Trophoblast cell (in vitro differentiated cells and primary cell): ENCODE measurements at regions not wholly inside any gene's neighbourhood (a gene's known extent, or its start where the extent isn't known, plus 50 kb on each side); places are given as distances from the start of the nearest gene placed in this dataset.

Experiments
- DNase-seq, 2 donors: peaks; one replicate each; pipeline ENCODE4 v3.0.0-alpha.2; 2016
- H2AFZ ChIP-seq: 2 replicates; pipeline ENCODE4 v1.6.1; 2013; ENCODE audit warnings: low read length, moderate library complexity, mild to moderate bottlenecking; ENCODE audit not compliant: insufficient read depth, poor library complexity
- H2AK5ac ChIP-seq: 2 replicates; pipeline ENCODE4 v1.6.1; 2013; ENCODE audit warnings: mild to moderate bottlenecking, low read length
- H2BK120ac ChIP-seq: 2 replicates; pipeline ENCODE4 v1.6.1; 2013; ENCODE audit warnings: low read length, mild to moderate bottlenecking, moderate library complexity; ENCODE audit not compliant: insufficient read depth, poor library complexity
- H2BK12ac ChIP-seq: 2 replicates; pipeline ENCODE4 v1.6.1; 2013; ENCODE audit warnings: mild to moderate bottlenecking, low read length, moderate library complexity
- H2BK5ac ChIP-seq: 2 replicates; pipeline ENCODE4 v1.6.1; 2013; ENCODE audit warnings: low read length, low read depth, moderate library complexity, mild to moderate bottlenecking; ENCODE audit not compliant: poor library complexity
- H3K14ac ChIP-seq: 2 replicates; pipeline ENCODE4 v1.6.1; 2013; ENCODE audit warnings: mild to moderate bottlenecking, low read length
- H3K18ac ChIP-seq: 2 replicates; pipeline ENCODE4 v1.6.1; 2013; ENCODE audit warnings: mild to moderate bottlenecking, low read length
- H3K23ac ChIP-seq: 2 replicates; pipeline ENCODE4 v1.6.1; 2013; ENCODE audit warnings: low read length
- H3K27ac ChIP-seq: 2 replicates; pipeline ENCODE4 v1.5.1; 2013; ENCODE audit warnings: low read depth, mild to moderate bottlenecking, inconsistent platforms, low read length, moderate library complexity
- H3K27me3 ChIP-seq: 2 replicates; pipeline ENCODE4 v1.6.1; 2013; ENCODE audit warnings: inconsistent platforms, mild to moderate bottlenecking, low read length, moderate library complexity; ENCODE audit not compliant: insufficient read depth
- H3K36me3 ChIP-seq, 2 experiments: 1 replicate in 1 of 2; 2 replicates in 1 of 2; pipeline ENCODE4 v1.6.1; 2013; ENCODE audit warnings: low read length in 2 of 2, mild to moderate bottlenecking in 2 of 2, moderate library complexity in 1 of 2; ENCODE audit not compliant: insufficient read depth in 2 of 2, control insufficient read depth in 1 of 2
- H3K4ac ChIP-seq: 2 replicates; pipeline ENCODE4 v1.6.1; 2013; ENCODE audit warnings: low read depth, mild to moderate bottlenecking, low read length, moderate library complexity
- H3K4me1 ChIP-seq, 2 experiments: 1 replicate in 1 of 2; 2 replicates in 1 of 2; pipeline ENCODE4 v1.6.1; 2013; ENCODE audit warnings: low read length in 2 of 2, mild to moderate bottlenecking in 2 of 2, moderate library complexity in 1 of 2; ENCODE audit not compliant: insufficient read depth in 2 of 2, control insufficient read depth in 1 of 2
- H3K4me2 ChIP-seq: 2 replicates; pipeline ENCODE4 v1.6.1; 2013; ENCODE audit warnings: inconsistent platforms, mild to moderate bottlenecking, low read length, moderate library complexity
- H3K4me3 ChIP-seq: 2 replicates; pipeline ENCODE4 v1.5.1; 2013; ENCODE audit warnings: mild to moderate bottlenecking, low read depth, low read length, inconsistent platforms
- H3K79me1 ChIP-seq: one replicate; pipeline ENCODE4 v1.6.1; 2013; ENCODE audit warnings: low read length
- H3K79me2 ChIP-seq: 2 replicates; pipeline ENCODE4 v1.6.1; 2013; ENCODE audit warnings: low read length, mild to moderate bottlenecking; ENCODE audit not compliant: control insufficient read depth, insufficient read depth, poor library complexity
- H3K9ac ChIP-seq: 2 replicates; pipeline ENCODE4 v1.6.1; 2013; ENCODE audit warnings: mild to moderate bottlenecking, low read length
- H3K9me3 ChIP-seq: 2 replicates; pipeline ENCODE4 v1.6.1; 2013; ENCODE audit warnings: low read depth, mild to moderate bottlenecking, control low read depth, inconsistent platforms, low read length; ENCODE audit not compliant: insufficient read depth
- H4K12ac ChIP-seq: 2 replicates; pipeline ENCODE4 v1.6.1; 2013; ENCODE audit warnings: low read depth, mild to moderate bottlenecking, low read length, moderate library complexity
- H4K8ac ChIP-seq: 2 replicates; pipeline ENCODE4 v1.6.1; 2013; ENCODE audit warnings: low read depth, mild to moderate bottlenecking, low read length, moderate library complexity
- H4K91ac ChIP-seq: one replicate; pipeline ENCODE4 v1.6.1; 2013; ENCODE audit warnings: low read depth, mild to moderate bottlenecking, low read length, moderate library complexity
- WGBS: extraction: QIAGEN DNeasy Blood & Tissue Kit; methylation state at CpG from one replicate; pipeline ENCODE4 v1.1.7; 2013; ENCODE audit warnings: missing lambda C conversion rate; ENCODE audit not compliant: insufficient read length, insufficient coverage; ENCODE audit errors: extremely low coverage; 5-methylcytosine and 5-hydroxymethylcytosine counted together

DNA sequence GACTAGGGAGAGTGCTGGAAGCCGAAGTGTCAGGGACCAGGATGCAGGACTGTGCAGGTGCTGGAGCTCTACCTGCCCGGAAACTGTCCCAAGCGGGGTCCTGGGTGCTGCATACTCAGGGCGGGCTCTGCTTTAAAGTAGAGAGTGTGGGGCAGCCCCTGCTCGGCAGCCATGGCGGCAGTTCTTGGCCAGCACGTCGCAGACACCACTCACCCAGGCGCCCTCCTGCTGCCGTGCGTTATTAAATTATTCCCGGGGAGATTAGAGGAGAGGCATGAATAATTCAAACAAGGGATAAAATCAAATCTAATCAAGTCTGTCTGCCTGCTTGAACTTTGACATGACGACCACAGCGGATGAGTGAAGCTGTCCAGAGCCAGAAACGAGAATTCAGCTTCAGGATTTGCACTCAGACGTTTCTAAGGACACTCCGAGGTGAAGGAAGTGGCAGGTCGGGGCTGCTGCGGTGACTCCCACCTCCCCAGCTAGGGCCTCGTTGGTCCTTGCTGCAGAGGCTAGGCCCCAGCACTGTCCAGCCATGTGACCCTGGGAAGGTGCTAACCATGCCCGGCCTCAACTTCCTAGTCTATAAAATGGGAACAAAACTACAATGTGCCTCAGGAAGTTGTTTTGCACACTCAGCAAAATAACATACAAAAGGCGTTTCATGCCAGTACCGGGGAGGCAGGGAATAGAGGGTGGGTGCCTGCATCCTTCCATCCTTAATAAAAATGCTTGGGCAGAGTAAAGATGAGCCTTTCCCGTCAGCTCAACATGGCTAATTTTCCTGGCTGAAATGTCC is 91.3 kb upstream of the ADAMTS2 start:
- Histone ChIP-seq H3K14ac (no peak overlapping the region), H4K12ac (no peak overlapping the region), H2BK120ac (no peak overlapping the region), H3K4me1 (peaks cover 13 to 24% of the 10 kb centered on the region in 2 experiments), H3K27me3 (no peaks in the 10 kb centered on the region), H3K9me3 (peaks cover 12% of the 10 kb centered on the region), H2AFZ (no peak overlapping the region), H3K79me1 (peaks cover 10% of the 10 kb centered on the region), H3K4me3 (peak overlapping the region; percentile 30), H2BK5ac (no peak overlapping the region), H3K4me2 (no peak overlapping the region), H2BK12ac (no peak overlapping the region), H3K9ac (no peak overlapping the region), H3K23ac (no peak overlapping the region), H3K18ac (no peak overlapping the region), H3K79me2 (no peaks in the 10 kb centered on the region), H3K4ac (no peak overlapping the region), H2AK5ac (no peak overlapping the region), H4K8ac (no peak overlapping the region), H4K91ac (no peak overlapping the region), H3K27ac (no peak overlapping the region), H3K36me3 (no peaks in the 10 kb centered on the region)
- no CpG with 5 or more reads among the region's 24 CpGs for WGBS
- no peak for DNase-seq

DNA sequence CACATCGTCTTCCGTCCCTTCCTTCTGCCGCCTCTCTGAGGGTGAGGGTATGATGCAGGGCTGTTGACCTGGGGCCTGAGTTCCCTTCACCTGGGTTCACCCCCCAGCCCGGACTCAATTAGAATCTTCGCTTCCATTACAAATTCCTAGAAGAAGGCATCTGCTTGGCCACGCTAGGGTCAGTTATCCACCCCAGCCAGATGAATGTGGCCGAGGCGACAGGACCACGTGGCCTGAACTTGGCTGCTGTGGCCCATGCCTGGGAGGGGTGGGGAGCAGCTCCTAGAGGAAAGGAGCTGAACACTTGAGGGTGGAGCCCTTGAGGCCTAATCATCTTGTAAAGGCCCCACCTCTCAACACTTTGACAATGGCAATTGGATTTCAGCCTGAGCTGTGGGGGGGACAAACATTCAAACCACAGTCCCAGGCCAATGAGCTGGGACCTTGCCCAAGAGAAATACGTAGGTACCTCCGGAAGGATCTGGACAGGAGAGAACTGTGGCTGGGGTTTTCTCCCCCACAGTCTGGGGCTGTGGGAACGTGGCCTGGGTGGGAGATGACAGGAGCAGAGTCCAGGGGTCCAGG is 90.6 kb upstream of the ADAMTS2 start:
- H3K36me3 ChIP-seq: no peaks in the 10 kb centered on the region
- no peaks in the 10 kb centered on the region for H3K27me3 ChIP-seq
- H4K91ac ChIP-seq: no peak overlapping the region
- no peak overlapping the region for H3K4me3 ChIP-seq
- no peak overlapping the region for H2AFZ ChIP-seq
- H3K79me1 ChIP-seq: peaks cover 10% of the 10 kb centered on the region
- peaks cover 13 to 24% of the 10 kb centered on the region in 2 experiments for H3K4me1 ChIP-seq
- H3K4me2 ChIP-seq: no peak overlapping the region
- H2BK120ac ChIP-seq: no peak overlapping the region
- no peaks in the 10 kb centered on the region for H3K79me2 ChIP-seq
- no peak overlapping the region for H4K8ac ChIP-seq
- H3K4ac ChIP-seq: no peak overlapping the region
- no peak overlapping the region for H3K27ac ChIP-seq
- no peak for DNase-seq
- H3K23ac ChIP-seq: no peak overlapping the region
- no peak overlapping the region for H3K14ac ChIP-seq
- no CpG with 5 or more reads among the region's 12 CpGs for WGBS
- peaks cover 12% of the 10 kb centered on the region for H3K9me3 ChIP-seq
- H3K9ac ChIP-seq: no peak overlapping the region
- no peak overlapping the region for H2BK5ac ChIP-seq
- no peak overlapping the region for H2BK12ac ChIP-seq
- no peak overlapping the region for H3K18ac ChIP-seq
- H4K12ac ChIP-seq: no peak overlapping the region
- H2AK5ac ChIP-seq: no peak overlapping the region

DNA sequence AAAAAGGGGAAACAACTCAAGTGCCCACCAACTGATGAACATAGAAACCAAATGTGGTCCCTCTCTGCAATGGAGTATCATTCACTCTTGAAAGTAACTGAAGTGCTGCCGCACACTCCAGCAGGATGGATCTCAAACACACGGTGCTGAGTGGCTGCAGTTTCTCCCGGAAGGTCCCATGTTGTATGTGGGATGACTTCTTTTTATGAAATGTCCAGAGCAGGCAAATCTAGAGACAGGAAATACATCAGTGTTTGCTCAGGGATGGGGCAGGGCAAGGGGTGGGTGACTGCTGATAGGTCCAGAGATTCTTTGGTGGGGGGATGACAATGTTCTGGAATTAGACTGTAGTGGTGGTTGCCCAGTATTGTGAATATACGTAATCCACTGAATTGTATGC is 89.9 kb upstream of the ADAMTS2 start:
- no peak overlapping the region for H4K8ac ChIP-seq
- no peak overlapping the region for H4K12ac ChIP-seq
- no peak overlapping the region for H2BK120ac ChIP-seq
- no peak overlapping the region for H4K91ac ChIP-seq
- H3K14ac ChIP-seq: no peak overlapping the region
- no peak overlapping the region for H3K27ac ChIP-seq
- H3K4me1 ChIP-seq: peaks cover 13 to 24% of the 10 kb centered on the region in 2 experiments
- no peaks in the 10 kb centered on the region for H3K79me2 ChIP-seq
- no peak for DNase-seq
- H3K27me3 ChIP-seq: no peaks in the 10 kb centered on the region
- H3K4ac ChIP-seq: no peak overlapping the region
- H2BK5ac ChIP-seq: no peak overlapping the region
- no peak overlapping the region for H2AFZ ChIP-seq
- no peak overlapping the region for H3K23ac ChIP-seq
- H3K4me3 ChIP-seq: no peak overlapping the region
- no peaks in the 10 kb centered on the region for H3K36me3 ChIP-seq
- no CpG with 5 or more reads among the region's 4 CpGs for WGBS
- H2BK12ac ChIP-seq: no peak overlapping the region
- no peak overlapping the region for H2AK5ac ChIP-seq
- no peak overlapping the region for H3K4me2 ChIP-seq
- H3K9me3 ChIP-seq: peaks cover 10% of the 10 kb centered on the region
- no peak overlapping the region for H3K18ac ChIP-seq
- H3K79me1 ChIP-seq: peaks cover 10% of the 10 kb centered on the region
- no peak overlapping the region for H3K9ac ChIP-seq

DNA sequence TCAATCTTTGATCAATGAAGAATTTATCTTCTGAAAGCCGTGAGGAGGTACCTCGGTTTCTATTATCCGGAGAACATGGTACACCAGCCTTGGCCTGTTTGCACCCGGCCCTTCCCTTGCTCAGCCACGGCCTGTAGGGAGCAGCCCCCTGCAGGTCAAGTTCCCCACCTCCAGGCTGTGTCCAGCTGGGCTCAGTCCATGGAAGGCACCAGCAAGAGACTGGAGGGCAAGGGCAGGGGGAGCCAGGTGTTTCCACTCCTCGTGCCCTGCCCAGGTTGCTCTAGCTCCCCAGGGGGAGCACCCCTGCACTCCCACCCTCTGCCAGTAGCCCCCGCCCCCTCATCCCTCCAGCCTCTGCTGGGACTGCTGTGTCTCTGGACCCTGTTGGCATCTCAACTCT is 87.3 kb upstream of the ADAMTS2 start:
- H3K4me3 ChIP-seq: no peak overlapping the region
- H3K4ac ChIP-seq: no peak overlapping the region
- no peak overlapping the region for H2BK12ac ChIP-seq
- no peak overlapping the region for H3K14ac ChIP-seq
- no peak overlapping the region for H4K12ac ChIP-seq
- no CpG with 5 or more reads among the region's 7 CpGs for WGBS
- no peaks in the 10 kb centered on the region for H3K79me2 ChIP-seq
- no peak overlapping the region for H2BK5ac ChIP-seq
- H3K9me3 ChIP-seq: peaks cover 5% of the 10 kb centered on the region
- DNase-seq: no peak
- H3K79me1 ChIP-seq: peaks cover 2% of the 10 kb centered on the region
- no peak overlapping the region for H4K8ac ChIP-seq
- no peak overlapping the region for H2BK120ac ChIP-seq
- H3K27ac ChIP-seq: no peak overlapping the region
- no peak overlapping the region for H3K4me2 ChIP-seq
- H2AFZ ChIP-seq: no peak overlapping the region
- H4K91ac ChIP-seq: no peak overlapping the region
- no peaks in the 10 kb centered on the region for H3K36me3 ChIP-seq
- no peak overlapping the region for H2AK5ac ChIP-seq
- peaks cover 4 to 12% of the 10 kb centered on the region in 2 experiments for H3K4me1 ChIP-seq
- no peak overlapping the region for H3K9ac ChIP-seq
- H3K23ac ChIP-seq: no peak overlapping the region
- no peaks in the 10 kb centered on the region for H3K27me3 ChIP-seq
- no peak overlapping the region for H3K18ac ChIP-seq
